Hematopoietic multipotent progenitor cell treated with erythropoietin and hydrocortisone succinate and interleukin-3 and kit ligand, for 6 days (in vitro differentiated cells): ENCODE measurements at regions not wholly inside any gene's neighbourhood (a gene's known extent, or its start where the extent isn't known, plus 50 kb on each side); places are given as distances from the start of the nearest gene placed in this dataset.
"Not testable (repeated sequence)": the region's sequence is repeated elsewhere in the genome, so short reads cannot be mapped to it uniquely, and the experiment has no call there.

Source experiments
- DNase-seq: peaks from one replicate; pipeline ENCODE4 v3.0.0-alpha.2; 2015

DNA sequence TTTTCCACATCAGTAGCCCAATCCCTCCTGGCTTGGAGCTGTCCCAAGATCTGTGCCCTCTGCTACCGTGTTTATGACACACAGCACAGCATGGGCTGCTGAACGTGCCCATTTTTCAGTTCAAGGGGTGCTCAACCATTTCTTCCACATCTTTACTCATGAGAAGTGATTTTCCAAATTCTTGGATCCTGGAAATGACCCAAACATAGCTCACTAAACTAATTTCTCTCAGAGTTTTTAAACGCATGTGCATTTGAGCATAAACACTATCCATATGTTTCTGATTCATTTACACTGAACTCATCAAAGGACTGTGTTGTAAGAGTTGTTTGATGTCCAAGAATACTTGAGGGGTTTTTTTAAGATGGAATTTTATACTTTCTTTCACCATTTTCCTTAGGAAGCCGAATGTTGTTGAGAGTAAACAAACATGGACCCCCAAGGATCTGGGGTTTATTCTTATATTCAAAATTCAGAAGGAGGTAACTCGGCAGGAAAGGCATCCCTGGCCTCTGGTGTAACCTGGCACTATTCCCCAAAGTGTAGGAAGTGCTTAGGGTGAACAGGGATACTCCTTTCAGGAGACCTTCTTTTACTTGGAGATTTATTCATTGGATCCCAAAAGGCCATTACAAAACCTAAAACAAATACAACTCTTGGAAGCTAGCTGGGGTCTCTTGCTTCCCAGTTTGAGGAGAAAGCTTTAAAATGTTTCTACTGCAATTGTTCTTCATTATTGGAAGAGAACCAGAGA is 215.0 kb downstream of the BMP4 start:
- DNase-seq = no peak

DNA sequence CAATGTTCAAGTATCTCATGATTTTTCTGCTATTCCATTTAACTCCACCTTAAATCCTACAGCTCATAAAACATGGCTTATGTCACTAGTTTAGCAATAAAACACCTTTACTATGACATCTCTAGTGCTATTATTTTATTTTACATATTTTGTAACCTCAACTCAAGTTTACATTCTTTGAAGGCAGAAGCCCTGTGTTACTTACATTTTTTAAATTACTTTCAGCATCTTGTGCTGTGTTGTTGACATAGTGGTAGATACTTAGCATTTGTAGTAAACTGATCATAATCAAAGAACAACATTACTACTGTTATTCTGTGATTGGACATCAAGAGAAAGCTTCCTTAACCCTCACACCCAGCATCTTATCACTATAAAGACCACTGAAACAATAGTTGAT is 216.1 kb downstream of the BMP4 start:
- DNase-seq = no peak

DNA sequence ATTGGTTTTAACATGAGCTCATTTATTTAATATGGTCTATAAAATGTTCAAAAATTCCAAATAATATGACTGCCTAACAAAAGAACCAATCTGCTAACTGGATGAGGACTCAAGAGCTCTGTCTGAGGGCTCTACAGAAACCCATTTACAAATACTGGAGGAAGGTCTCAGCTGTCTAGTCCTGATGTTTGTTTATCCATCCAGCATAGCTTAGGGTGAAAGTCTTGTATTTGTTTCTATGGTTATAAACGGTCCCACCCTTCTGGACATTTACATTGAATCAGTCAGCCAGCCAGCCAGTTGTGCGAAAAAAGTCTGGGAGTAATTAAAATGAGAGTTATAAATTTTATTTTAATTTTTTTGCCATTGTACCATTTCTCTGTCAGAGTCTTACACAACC is 220.7 kb downstream of the BMP4 start:
- DNase-seq = no peak

DNA sequence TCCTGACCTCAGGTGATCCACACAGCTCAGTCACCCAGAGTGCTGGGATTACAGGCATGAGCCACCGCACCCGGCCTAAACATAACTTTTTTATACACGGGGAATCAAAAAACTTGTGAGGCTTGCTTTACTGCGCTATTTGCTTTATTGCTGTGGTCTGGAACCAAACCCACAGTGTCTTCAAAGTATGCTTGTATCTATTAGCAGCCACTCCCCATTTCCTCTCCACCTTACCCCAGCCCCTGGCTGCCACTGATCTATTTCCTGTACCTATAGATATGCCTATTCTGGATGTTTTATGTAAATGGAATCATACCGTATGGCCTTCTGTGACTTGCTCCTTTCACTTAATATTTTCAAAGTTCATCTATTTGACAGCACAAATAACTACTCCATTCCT is 233.4 kb downstream of the BMP4 start:
- no peak for DNase-seq

DNA sequence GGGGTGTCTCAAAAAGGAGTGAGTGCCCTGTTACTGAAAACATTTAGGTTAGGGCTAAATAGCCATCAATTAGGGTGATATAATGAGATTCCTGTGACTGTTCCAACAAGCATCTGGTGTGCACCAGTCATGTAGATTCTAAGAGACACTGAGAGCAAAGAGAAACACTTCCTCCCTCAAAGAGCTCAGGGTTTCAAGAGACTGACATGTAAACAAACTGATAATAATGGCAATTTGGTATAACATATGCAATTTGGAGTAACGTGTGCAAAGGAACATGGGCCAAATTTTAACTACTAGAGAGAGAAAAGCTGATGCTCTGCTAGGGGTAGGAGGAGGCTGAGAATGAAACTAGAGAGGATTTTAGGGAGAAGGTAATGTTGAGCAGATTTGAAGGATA is 237.1 kb downstream of the BMP4 start:
- no peak for DNase-seq

DNA sequence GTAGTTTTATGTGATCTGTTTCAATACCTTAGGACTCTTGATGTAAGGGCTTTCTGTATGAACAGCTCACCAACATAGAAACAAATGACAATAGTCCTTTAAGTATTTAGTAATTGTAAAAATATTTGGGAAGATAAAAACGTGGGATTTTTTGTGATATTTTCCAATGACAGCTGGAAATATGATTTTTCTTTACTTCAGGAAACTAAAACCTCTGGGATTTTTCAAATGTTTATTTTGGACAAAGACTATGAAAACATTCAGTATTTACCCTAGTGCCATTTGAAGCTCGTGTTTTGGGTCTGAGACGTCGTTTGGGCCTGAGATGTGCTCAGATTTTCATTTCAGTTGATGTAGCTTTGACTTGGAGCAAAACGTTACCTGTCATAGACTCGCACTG is 240.0 kb downstream of the BMP4 start:
- no peak for DNase-seq

DNA sequence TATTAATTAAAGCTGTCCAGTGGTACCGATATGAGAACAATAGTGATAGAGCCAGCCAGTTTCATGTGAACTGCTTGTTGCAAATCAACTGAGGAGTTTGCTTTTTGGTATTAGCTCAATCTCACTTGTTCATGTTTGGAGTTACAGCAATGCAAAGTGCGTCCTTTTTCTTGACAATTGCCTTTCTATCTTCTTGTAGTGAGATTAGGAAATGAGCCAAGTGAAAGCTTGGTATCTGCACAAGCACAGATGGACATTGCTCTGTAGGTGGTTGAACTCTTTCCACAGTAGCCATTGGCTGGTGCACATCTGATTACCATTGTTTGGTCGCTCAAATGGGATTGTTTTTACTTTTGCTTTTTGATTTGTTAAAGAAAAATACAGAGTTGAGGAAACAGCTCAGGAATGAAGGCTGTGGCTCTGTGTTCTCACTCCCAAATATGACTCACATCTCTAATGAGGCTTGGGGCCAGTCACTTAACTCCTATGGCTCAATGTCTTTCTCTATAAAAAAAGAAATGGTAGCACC is 241.4 kb downstream of the BMP4 start:
- DNase-seq = no peak

DNA sequence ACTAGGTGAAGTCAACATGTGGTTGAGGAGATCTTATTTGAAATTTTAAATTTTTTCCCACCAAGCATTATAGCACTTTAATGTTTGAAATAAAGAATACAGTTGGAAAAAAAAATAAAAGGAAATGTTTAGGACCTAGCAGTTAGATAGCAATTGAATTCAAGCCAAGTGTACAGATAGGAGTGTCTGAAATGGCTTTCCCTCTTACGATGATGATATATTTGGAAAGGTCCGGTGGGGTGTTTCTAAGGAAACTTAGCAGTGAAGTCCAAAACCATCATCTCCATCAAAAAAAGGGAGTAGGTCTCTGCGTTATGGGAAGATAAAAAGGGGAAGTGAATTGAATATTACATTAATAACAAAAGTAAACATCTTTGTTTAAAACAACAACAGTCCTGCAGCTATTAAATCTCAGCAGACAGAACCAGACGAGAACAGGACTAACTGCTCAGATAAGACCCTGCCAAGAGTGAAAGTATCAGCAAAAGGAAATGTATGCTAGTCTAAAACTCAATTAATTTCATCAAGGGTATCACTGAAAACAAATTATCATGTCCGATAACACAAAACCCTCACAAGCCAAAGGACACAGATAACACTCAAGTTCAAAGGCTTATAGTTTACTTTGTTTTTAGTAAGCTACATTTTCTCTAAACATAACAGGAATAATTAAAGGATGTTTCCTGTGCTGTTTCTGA is 242.0 kb downstream of the BMP4 start:
- no peak for DNase-seq

DNA sequence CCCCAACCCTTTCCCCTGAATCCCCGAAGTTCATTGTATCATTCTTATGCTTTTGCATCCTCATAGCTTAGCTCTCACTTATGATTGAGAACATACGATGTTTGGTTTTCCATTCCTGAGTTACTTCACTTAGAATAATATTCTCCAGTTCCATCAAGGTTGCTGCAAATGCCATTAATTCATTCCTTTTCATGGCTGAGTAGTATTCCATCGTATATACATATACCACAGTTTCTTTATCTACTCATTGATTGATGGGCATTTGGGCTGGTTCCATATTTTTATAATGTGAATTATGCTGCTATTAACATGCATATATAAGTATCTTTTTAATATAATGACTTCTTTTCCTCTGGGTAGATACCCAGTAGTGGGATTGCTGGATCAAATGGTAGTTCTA is 243.7 kb downstream of the BMP4 start:
- not testable (repeated sequence) for DNase-seq

DNA sequence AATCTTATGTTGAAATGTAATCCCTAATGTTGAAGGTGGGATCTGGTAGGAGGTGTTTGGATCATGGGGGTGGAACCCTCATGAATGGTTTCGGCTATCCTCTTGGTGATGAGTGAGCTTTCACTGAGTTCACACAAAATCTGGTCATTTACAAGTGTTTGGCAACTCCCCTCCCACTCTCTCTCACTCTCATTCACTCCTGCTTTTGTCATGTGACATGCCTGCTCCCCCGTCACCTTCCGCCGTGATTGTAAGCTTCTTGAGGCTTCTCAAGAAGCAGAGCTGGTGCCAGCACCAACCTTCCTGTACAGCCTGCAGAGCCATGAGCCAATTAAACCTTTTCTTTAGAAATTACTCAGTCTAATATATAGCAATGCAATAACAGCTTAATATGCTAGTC is 245.4 kb downstream of the BMP4 start:
- no peak for DNase-seq

DNA sequence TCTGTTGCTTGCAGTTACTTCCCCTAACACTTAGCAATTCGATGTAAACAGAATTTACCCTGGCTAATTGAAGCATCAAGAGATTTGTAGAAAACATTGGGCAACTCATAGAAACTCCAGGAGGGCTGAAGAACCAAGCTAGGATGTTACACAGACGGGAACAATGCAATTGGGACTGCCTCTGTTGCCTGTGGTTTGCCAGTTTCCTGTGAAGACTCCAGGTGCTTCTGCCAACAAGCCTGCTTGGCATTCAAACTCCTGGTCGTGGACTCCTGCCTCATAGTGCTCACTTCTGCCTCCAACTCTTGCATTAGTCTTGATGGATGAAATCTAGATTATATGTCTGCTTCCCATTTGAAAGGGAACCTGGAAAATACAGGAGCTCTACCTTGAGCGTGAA is 246.0 kb downstream of the BMP4 start:
- DNase-seq = no peak

DNA sequence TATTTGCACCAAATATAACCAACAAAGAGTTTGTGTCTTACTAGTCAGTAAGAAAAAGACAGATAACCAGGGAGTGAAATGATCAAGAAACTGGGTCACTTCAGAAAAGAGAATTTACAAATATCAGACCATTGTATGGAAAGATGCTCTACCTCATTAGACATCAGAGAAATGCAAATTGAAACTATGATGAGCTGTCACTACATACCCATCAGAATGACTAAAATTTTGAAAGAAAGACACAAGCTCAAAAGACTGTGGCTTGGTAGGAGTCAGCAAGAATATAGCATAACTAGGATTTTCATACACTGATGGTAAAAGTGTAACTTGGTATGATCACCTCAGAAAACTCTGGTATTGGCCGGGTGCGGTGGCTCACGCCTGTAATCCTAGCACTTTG is 247.2 kb downstream of the BMP4 start:
- no peak for DNase-seq

DNA sequence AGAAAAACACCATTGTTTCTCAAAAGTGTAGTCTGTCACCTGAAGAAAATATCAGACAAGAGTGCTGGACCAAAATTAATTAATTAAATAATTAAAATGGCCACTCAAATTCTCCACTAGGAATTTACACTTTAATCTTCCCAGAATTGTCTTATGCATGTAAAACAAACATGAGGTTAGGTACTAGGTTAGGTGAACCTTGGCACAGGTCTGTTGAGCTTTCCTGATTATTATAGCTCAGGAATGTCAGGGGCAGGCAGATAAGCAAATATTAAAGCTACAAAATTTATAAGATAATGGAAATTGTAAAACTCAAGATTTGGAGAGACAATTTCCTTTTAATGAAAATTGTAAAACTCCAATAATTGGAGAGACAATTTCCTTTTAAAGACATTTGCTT is 253.2 kb downstream of the BMP4 start:
- no peak for DNase-seq

DNA sequence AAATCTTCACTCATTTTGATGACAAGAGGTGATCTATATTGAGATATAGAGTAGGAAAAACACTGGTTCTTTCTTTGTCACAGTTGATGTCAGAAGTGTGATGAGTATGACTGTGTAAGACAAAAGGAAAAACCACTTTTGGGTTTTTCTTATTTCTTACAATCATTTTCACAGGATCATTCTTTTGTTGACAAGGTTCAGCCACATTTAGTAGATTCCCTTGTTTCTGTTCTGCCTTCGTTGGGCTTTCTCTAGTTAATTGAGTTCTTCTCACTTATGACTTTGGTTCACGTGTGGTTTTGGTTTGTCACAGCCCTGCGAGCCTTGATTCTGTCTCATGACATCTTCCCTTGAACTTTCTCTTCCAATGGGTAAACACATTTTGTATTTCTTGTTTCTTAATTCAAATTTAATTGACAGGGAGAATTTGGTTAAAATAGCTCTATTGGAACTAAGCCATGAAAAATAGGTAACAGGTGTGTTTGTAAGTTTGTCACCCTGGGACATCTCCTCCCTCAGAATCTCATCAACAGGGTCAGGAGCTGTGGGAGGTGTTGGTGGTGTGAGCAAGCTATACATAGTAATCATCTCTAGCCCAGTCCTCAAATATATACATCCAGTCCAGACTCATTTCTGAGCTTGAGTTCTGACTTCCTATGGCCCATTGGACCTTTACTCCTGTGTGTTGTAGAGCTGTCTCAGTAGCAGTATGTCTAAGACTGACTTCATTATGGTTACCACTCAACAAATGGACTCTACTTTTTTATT is 255.3 kb downstream of the BMP4 start:
- no peak for DNase-seq

DNA sequence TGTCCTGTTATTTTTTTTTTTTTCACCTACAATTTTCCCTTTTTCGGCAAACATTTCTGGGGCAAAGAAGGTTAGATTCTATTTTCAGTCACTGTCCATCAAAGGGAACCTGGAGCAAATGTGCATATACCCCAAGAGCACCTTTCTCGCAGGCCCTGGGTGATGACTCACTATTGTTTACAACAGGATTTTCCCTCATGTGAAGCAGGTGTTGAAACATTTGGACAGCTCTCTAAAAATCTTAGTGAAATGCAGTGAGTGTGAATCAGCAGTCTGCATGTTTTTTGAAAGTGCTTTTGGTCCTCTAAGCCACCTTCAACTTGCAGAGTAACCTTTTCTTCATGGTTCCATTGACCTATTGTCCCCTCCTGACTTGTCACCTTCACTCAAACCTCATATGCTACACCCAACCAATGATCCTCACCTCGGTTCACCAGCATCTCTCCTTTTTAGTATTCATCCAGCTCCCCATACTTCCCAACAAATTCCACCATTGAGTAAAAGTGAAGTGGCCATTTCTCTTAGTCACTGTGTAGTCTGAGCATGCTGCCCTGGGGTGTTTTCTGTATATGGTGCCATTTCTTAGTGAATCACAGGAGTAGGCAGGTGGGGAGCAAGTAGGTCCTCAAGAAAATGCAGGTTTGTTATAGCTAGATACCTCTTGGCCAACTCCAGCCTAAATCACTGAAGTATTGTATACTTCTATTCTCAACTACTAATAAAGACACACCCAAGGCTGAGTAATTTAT is 260.2 kb downstream of the BMP4 start:
- DNase-seq = no peak

DNA sequence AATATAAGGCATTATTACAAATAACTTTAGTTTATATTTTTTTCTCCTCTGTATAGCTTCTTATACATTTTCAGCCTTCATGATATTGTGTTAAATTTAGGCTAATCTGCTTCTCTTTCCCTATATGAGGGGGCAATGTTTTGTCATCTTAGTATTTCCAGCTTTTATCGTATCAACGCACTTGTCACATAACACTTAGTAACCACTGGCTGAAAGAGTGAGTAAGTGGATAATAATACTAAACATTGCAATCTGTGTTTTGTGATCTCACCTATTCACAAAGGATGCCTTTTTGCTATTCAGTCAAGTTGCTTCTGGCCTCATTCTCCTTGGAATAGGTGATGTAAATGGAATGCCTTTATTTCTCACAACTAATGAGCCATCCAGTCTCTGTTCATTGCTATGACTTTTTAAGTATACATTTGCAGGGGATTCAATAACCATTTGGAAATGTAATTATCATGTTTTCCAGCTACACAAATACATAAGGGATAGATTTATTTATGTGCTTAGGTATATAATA is 260.9 kb downstream of the BMP4 start:
- no peak for DNase-seq

DNA sequence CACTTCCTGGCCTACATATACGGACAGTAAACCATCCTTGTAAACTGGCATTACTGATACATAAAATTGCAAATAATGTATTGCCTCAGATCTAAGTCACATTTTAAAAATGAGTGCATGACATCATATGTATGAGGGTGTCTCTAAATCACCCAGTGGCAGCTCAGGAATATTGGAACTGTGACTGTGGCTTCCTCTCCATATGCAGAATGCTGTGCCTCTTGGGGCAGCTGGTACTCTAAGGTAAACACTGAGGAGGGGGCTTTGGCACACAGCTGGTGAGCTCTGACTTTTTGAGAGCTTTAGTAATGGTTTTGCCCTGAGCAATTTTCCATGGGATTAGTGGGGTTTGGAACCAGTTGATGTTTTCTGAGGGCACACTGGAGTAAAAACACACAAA is 263.7 kb downstream of the BMP4 start:
- DNase-seq = no peak

DNA sequence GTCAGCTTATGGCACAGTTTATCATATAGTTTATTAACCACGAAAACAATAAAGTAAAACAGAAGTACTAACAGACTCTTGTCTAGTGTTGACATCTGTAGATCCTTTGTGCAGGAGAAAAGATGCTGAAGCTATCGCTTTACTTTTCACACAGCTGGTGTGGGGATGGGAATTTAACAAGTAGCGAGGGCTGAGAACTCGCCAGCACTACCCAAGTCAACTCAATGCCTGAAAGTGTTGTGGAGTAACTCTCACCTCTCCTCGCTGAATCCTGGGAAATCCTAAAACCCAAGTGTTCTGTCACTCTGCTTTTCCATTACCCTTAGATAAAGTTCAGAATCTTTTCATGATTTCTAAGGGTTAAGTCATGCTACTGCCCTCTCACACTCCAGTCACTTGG is 264.2 kb downstream of the BMP4 start:
- DNase-seq = no peak

DNA sequence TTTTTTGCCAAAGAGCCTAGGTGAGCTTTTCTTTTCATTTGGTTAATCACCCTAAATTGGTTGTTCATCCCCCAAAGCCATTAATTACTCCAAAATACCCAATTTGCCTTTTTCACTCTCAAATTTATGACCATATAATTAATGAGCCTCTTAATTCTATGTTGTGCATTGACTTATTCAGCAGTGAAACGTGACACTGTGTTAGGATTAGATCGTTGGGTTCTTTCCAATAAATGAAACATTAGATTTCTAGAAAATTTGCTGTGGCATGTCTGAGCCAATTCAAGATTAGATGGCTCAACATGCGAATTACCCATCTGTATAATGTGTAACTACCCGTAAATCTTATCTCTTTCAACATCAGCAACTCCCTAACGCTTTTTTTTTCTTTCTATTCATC is 273.4 kb downstream of the BMP4 start:
- DNase-seq = no peak

DNA sequence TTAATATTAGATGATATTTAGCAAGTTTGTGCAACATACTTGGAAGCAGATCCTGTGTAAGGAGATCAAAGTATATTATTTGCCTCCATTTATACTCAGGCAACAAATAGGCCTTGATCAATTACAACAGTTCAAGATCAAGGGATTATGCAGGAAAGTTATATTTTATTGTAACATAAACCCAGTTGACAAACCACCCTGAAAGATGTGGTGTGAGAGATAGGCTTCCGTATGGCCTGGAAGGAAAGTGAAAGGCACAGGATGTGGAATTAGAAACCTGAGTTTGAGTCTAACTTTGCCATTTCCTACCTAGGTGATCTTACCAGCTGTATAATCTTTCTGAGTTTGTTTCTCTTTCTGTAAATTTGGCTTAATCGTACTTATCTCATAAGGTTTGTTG is 284.1 kb downstream of the BMP4 start:
- DNase-seq = no peak

DNA sequence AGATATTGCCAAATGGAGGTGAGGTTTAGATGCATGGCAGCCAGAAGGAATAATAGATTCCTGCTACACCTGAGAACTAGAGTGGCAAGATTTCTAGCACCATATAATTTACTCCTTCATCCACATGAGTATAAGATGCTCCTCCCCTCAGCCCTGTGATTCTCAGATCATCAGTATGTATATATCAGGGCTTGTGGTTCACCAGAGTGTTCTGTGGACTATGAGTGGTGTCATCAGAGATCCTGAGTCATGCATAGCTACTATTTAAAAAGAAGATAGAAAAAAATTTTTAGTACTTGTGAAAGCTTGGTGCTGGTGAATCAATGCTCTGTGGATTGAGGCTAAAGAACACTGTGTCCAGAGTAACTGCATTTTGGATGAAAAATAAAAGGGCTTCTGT is 285.9 kb downstream of the BMP4 start:
- DNase-seq = no peak

DNA sequence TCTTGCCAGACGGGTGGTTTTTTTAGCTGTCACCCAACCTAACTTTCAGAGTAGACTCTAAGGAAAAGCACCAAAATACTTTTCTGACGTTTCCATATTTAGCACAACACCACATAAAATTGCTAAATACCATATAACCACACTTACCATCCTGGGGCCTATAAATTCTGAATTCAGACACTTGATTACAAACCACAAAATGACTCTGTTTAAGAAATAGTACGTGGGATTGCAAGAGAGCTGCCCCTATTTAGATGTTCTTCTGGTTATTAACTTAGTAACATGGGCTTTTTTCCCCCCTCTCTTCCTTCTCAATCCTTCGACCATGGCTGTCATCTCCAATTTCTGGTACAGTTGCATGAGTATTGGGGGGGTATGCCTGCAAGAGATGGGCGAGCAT is 287.7 kb downstream of the BMP4 start:
- DNase-seq = peak; percentile 1

DNA sequence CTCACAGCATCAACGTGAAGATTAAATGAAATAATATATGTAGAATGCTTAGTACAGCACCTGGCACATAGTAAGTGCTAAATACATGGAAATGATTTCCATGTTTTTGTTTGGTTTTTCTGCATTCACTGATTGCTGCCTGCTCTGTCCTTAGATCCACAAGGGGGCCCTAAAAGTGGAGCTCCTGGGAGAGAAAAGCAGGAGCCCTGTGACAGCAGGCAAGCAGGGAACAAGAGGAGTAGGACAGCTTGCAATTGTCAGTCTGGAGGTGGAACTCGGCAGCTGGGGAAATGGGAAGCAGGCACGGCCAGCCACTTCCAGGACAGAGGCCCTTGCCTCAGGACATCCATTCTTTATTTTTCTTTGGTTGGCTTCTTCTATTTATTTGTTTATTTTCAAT is 292.9 kb downstream of the BMP4 start:
- DNase-seq = no peak
